Astrocyte (in vitro differentiated cells and primary cell): ENCODE measurements at regions not wholly inside any gene's neighbourhood (a gene's known extent, or its start where the extent isn't known, plus 50 kb on each side); places are given as distances from the start of the nearest gene placed in this dataset.

Experiments
- DNase-seq: peaks from one replicate; pipeline ENCODE4 v3.0.0-alpha.2; 2010; ENCODE audit warnings: low read depth
- FAIRE-seq: peaks from 2 replicates; lab custom pipeline; 2011; peaks lifted over from hg19 to GRCh38; lab: Jason Lieb, UNC
- H2AFZ ChIP-seq: 2 replicates; pipeline ENCODE4 v1.6.0; 2012; ENCODE audit warnings: low read depth, low read length, inconsistent platforms
- H3K27ac ChIP-seq: 2 replicates; pipeline ENCODE4 v1.5.1; 2011; ENCODE audit warnings: low read depth, low read length, inconsistent platforms
- H3K27me3 ChIP-seq: 2 replicates; pipeline ENCODE4 v1.6.0; 2011; ENCODE audit warnings: low read length, inconsistent platforms; ENCODE audit not compliant: insufficient read depth
- H3K36me3 ChIP-seq: 2 replicates; pipeline ENCODE4 v1.5.1; 2011; ENCODE audit warnings: low read length, inconsistent platforms; ENCODE audit not compliant: insufficient read depth
- H3K4me1 ChIP-seq: 2 replicates; pipeline ENCODE4 v1.5.1; 2011; ENCODE audit warnings: low read length, inconsistent platforms; ENCODE audit not compliant: insufficient read depth
- H3K4me2 ChIP-seq: 2 replicates; pipeline ENCODE4 v1.6.0; 2012; ENCODE audit warnings: low read length, inconsistent platforms
- H3K4me3 ChIP-seq: 2 replicates; pipeline ENCODE4 v1.5.1; 2011; ENCODE audit warnings: low read depth, mild to moderate bottlenecking, low read length, inconsistent platforms; ENCODE audit not compliant: insufficient read depth
- H3K79me2 ChIP-seq: 2 replicates; pipeline ENCODE4 v1.6.0; 2012; ENCODE audit warnings: mild to moderate bottlenecking, low read length, inconsistent platforms; ENCODE audit not compliant: insufficient read depth
- H3K9ac ChIP-seq: 2 replicates; pipeline ENCODE4 v1.6.0; 2012; ENCODE audit warnings: mild to moderate bottlenecking, low read length, inconsistent platforms
- H3K9me3 ChIP-seq: 2 replicates; pipeline ENCODE4 v1.5.1; 2012; ENCODE audit warnings: low read depth, mild to moderate bottlenecking, low read length, inconsistent platforms; ENCODE audit not compliant: insufficient read depth
- H4K20me1 ChIP-seq: 2 replicates; pipeline ENCODE4 v1.6.0; 2012; ENCODE audit warnings: low read length, inconsistent platforms; ENCODE audit not compliant: insufficient read depth
- H3K27ac Mint-ChIP-seq: one replicate; pipeline ENCODE4 v1.8.0; 2021; ENCODE audit warnings: mild to moderate bottlenecking, mixed read lengths; ENCODE audit not compliant: unreplicated experiment
- H3K27me3 Mint-ChIP-seq: one replicate; pipeline ENCODE4 v1.8.0; 2021; ENCODE audit warnings: low read depth, mixed read lengths; ENCODE audit not compliant: unreplicated experiment
- H3K36me3 Mint-ChIP-seq: one replicate; pipeline ENCODE4 v1.8.0; 2021; ENCODE audit warnings: low read depth, mixed read lengths; ENCODE audit not compliant: unreplicated experiment
- H3K4me1 Mint-ChIP-seq: one replicate; pipeline ENCODE4 v1.8.0; 2021; ENCODE audit warnings: low read depth, mixed read lengths; ENCODE audit not compliant: unreplicated experiment
- H3K4me3 Mint-ChIP-seq: one replicate; pipeline ENCODE4 v1.8.0; 2021; ENCODE audit warnings: mild to moderate bottlenecking, moderate library complexity, mixed read lengths; ENCODE audit not compliant: unreplicated experiment
- H3K9me3 Mint-ChIP-seq: one replicate; pipeline ENCODE4 v1.8.0; 2021; ENCODE audit warnings: mild to moderate bottlenecking, mixed read lengths; ENCODE audit not compliant: unreplicated experiment
- EZH2 ChIP-seq: IDR thresholded peaks from 2 replicates; pipeline ENCODE4 v1.6.1; 2012; ENCODE audit warnings: mild to moderate bottlenecking, low read length, inconsistent platforms; ENCODE audit not compliant: insufficient read depth
- TF ChIP-seq, protein P1 (sequence below): IDR thresholded peaks from 2 replicates; pipeline ENCODE4 v1.5.1; 2011; ENCODE audit warnings: low read depth, mild to moderate bottlenecking, inconsistent platforms, low read length, moderate library complexity; ENCODE audit not compliant: insufficient read depth

- Histone ChIP-seq H3K27ac (no peak overlapping the region), H3K27me3 (no peaks in the 10 kb centered on the region), H3K36me3 (no peaks in the 10 kb centered on the region), H2AFZ (no peak overlapping the region), H3K4me2 (no peak overlapping the region), H3K9ac (no peak overlapping the region), H3K9me3 (no peaks in the 10 kb centered on the region), H4K20me1 (no peaks in the 10 kb centered on the region), H3K4me3 (no peak overlapping the region), H3K4me1 (peaks cover 10% of the 10 kb centered on the region), H3K79me2 (no peaks in the 10 kb centered on the region)
- Mint-ChIP-seq H3K27ac (no peak overlapping the region), H3K4me1 (peaks cover 20% of the 10 kb centered on the region), H3K27me3 (no peaks in the 10 kb centered on the region), H3K9me3 (peaks cover 3% of the 10 kb centered on the region), H3K4me3 (no peak overlapping the region), H3K36me3 (no peaks in the 10 kb centered on the region)
- no peak for TF ChIP-seq EZH2
- TF ChIP-seq, protein P1, sequence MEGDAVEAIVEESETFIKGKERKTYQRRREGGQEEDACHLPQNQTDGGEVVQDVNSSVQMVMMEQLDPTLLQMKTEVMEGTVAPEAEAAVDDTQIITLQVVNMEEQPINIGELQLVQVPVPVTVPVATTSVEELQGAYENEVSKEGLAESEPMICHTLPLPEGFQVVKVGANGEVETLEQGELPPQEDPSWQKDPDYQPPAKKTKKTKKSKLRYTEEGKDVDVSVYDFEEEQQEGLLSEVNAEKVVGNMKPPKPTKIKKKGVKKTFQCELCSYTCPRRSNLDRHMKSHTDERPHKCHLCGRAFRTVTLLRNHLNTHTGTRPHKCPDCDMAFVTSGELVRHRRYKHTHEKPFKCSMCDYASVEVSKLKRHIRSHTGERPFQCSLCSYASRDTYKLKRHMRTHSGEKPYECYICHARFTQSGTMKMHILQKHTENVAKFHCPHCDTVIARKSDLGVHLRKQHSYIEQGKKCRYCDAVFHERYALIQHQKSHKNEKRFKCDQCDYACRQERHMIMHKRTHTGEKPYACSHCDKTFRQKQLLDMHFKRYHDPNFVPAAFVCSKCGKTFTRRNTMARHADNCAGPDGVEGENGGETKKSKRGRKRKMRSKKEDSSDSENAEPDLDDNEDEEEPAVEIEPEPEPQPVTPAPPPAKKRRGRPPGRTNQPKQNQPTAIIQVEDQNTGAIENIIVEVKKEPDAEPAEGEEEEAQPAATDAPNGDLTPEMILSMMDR, result no peak
- DNase-seq (no peak), FAIRE-seq (peak; percentile 41)
Measured at GRCh38 chr2:237269138-237269875, 144.7 kb downstream of the COL6A3 start.

GRCh38 chr2:237270520-237270919 lies 143.4 kb downstream of the COL6A3 start:
- no peaks in the 10 kb centered on the region for H3K27me3 Mint-ChIP-seq
- no peak overlapping the region for H3K27ac Mint-ChIP-seq
- H4K20me1 ChIP-seq, result no peaks in the 10 kb centered on the region
- H3K79me2 ChIP-seq, result no peaks in the 10 kb centered on the region
- no peak overlapping the region for H2AFZ ChIP-seq
- H3K9me3 Mint-ChIP-seq, result peaks cover 3% of the 10 kb centered on the region
- H3K4me2 ChIP-seq, result no peak overlapping the region
- no peak overlapping the region for H3K4me3 Mint-ChIP-seq
- TF ChIP-seq, protein P1, result no peak
- TF ChIP-seq EZH2, result no peak
- no peaks in the 10 kb centered on the region for H3K36me3 ChIP-seq
- no peak for FAIRE-seq
- H3K4me3 ChIP-seq, result no peak overlapping the region
- DNase-seq, result no peak
- peaks cover 14% of the 10 kb centered on the region for H3K4me1 Mint-ChIP-seq
- no peak overlapping the region for H3K27ac ChIP-seq
- no peaks in the 10 kb centered on the region for H3K9me3 ChIP-seq
- no peaks in the 10 kb centered on the region for H3K27me3 ChIP-seq
- no peaks in the 10 kb centered on the region for H3K4me1 ChIP-seq
- no peaks in the 10 kb centered on the region for H3K36me3 Mint-ChIP-seq
- no peak overlapping the region for H3K9ac ChIP-seq
